Calu3 (cell line): ENCODE measurements at regions not wholly inside any gene's neighbourhood (a gene's known extent, or its start where the extent isn't known, plus 50 kb on each side); places are given as distances from the start of the nearest gene placed in this dataset.

Experiments used
- BruUV-seq: library from RNA; stranded (reverse); fragments of 400-500 nt; replicated peaks from 2 replicates; lab custom pipeline; 2021; lab: Mats Ljungman, UMichigan
- CTCF ChIA-PET: fragments of 300-600 bp; sonication (Branson Sonifier 250); formaldehyde crosslinking; loops from one replicate; lab custom pipeline; 2022; ENCODE audit warnings: antibody characterized with exemption; lab: Charles Lee
- DNase-seq: peaks from one replicate; pipeline ENCODE4 v3.0.0; 2022
- H3K27ac Mint-ChIP-seq: one replicate; pipeline ENCODE4 v1.8.0; 2022; ENCODE audit warnings: mixed read lengths; ENCODE audit not compliant: unreplicated experiment
- H3K27me3 Mint-ChIP-seq: one replicate; pipeline ENCODE4 v1.8.0; 2022; ENCODE audit warnings: mixed read lengths; ENCODE audit not compliant: unreplicated experiment
- H3K36me3 Mint-ChIP-seq: one replicate; pipeline ENCODE4 v1.8.0; 2022; ENCODE audit warnings: mild to moderate bottlenecking, moderate library complexity, mixed read lengths; ENCODE audit not compliant: insufficient read depth, unreplicated experiment
- H3K4me1 Mint-ChIP-seq: one replicate; pipeline ENCODE4 v1.8.0; 2022; ENCODE audit warnings: mild to moderate bottlenecking, low read depth, mixed read lengths; ENCODE audit not compliant: unreplicated experiment
- H3K4me3 Mint-ChIP-seq: one replicate; pipeline ENCODE4 v1.8.0; 2022; ENCODE audit warnings: mild to moderate bottlenecking, low read depth, moderate library complexity, mixed read lengths; ENCODE audit not compliant: unreplicated experiment
- H3K9me3 Mint-ChIP-seq: one replicate; pipeline ENCODE4 v1.8.0; 2022; ENCODE audit warnings: low read depth, mixed read lengths; ENCODE audit not compliant: unreplicated experiment
- intact Hi-C: fragments of 100-400 bp; cut with micrococcal nuclease; formaldehyde crosslinking; loops from one replicate; pipeline ENCODE4 v1.10.0; 2022; ENCODE audit not compliant: unreplicated experiment
- TF ChIP-seq, protein P1 (sequence below): fragments of 200-600 bp; IDR thresholded peaks from one replicate; pipeline ENCODE4 v1.8.0; 2022; ENCODE audit warnings: antibody characterized with exemption; ENCODE audit not compliant: unreplicated experiment

DNA sequence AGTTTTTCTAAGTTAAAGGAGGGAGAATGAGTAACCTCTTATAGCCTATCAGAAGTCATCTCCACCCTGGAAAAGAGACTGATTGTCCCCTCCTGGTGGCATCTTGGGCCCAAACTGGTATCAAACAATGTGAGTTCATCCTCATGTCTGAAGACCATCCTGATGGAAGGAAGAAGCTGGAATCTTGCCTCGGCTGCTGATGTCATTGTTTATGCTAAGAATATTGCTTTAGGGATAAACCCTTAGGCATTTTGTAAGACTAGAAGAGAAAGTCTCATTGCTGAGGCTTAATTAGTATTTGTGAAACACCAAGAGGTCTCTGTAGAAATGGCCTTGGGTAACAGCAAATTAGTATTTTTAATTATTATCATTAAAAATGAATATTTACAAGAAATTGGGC lies 65.7 kb upstream of the KCNN2 start:
- no peaks in the 10 kb centered on the region for H3K4me1 Mint-ChIP-seq

DNA sequence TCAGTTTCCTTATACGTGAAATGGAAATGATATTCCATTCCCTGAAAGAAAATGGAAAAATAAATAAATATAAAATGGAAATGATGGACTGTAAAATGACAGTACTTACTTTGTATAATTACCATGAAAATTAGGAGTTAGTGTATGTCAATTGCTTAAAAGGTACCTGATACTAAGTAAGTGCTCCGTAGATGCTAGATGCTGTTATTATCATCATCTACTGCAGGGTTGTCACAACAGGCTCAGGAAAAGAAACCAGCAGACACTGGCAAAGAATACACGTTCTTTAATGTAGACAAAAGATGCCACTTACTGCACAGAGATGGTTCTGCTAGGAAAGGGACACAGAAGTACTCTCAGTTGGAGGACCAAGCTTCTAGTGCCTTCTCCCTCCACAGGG lies 64.0 kb upstream of the KCNN2 start:
- no TSS peak for BruUV-seq
- Mint-ChIP-seq H3K4me1 (no peaks in the 10 kb centered on the region), H3K4me3 (no peak overlapping the region), H3K27ac (no peak overlapping the region), H3K36me3 (peaks cover 4% of the 10 kb centered on the region), H3K9me3 (peaks cover 2% of the 10 kb centered on the region), H3K27me3 (peaks cover 35% of the 10 kb centered on the region)
- CTCF ChIA-PET: no interaction called here
- TF ChIP-seq, protein P1, sequence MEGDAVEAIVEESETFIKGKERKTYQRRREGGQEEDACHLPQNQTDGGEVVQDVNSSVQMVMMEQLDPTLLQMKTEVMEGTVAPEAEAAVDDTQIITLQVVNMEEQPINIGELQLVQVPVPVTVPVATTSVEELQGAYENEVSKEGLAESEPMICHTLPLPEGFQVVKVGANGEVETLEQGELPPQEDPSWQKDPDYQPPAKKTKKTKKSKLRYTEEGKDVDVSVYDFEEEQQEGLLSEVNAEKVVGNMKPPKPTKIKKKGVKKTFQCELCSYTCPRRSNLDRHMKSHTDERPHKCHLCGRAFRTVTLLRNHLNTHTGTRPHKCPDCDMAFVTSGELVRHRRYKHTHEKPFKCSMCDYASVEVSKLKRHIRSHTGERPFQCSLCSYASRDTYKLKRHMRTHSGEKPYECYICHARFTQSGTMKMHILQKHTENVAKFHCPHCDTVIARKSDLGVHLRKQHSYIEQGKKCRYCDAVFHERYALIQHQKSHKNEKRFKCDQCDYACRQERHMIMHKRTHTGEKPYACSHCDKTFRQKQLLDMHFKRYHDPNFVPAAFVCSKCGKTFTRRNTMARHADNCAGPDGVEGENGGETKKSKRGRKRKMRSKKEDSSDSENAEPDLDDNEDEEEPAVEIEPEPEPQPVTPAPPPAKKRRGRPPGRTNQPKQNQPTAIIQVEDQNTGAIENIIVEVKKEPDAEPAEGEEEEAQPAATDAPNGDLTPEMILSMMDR: no peak
- intact Hi-C loops: no loop called here
- DNase-seq: no peak

More for the DNA sequence above, 65.7 kb upstream of the KCNN2 start:
- BruUV-seq: no TSS peak
- CTCF ChIA-PET: no interaction called here
- Mint-ChIP-seq H3K27me3 (peaks cover 22% of the 10 kb centered on the region), H3K27ac (no peak overlapping the region), H3K36me3 (peaks cover 4% of the 10 kb centered on the region), H3K4me3 (no peak overlapping the region), H3K9me3 (peaks cover 2% of the 10 kb centered on the region)
- intact Hi-C loops: no loop called here
- no peak for DNase-seq
- TF ChIP-seq, protein P1: no peak

DNA sequence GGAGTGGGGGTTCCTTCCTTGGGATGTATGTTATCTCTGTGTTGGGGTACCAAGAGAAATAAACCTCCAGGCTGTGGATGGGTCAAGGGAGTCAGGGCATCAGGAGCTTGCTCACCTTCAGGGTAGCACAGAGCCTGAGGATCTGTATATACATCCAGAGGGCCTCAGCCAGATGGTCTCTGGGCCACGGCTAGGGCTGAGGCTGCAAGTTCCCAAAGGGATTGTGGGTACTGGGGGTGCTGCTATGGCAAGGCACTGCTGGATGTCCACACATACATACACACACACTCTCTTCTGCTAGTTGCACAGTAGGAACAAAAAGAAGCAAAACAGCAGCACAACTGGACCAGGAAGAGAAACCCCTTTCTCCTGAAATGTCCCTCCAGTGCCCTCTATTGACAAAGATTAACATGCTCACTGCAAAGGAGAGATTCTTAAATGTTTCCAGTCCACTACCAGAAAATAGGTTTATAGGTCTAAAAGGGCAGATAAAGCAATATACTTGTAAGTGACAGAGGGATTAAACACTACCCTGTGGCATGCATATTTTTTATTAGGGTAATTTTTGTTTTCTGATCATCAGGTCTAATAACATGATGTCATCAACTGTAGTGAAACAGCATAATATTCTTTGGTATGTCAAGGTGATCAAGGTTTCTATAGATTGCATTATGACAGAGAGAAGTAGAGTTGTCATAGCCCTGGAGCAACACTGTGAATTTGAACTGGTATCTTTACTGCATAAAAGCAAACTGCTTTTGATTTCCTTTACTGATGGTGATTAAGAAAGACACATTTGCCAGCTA lies 56.3 kb upstream of the KCNN2 start:
- TF ChIP-seq, protein P1: peak; percentile 38
- intact Hi-C loops: loop anchor here (1.0 to 5.0 kb wide), 4 partner anchors 142 to 693 kb away; no protein-coding TSS in a partner anchor
- CTCF ChIA-PET: interaction anchor here (0.7 to 1.3 kb wide), 2 partner anchors 14 to 81 kb away, joined by 3 read pairs; no protein-coding TSS in a partner anchor
- Mint-ChIP-seq H3K4me1 (no peaks in the 10 kb centered on the region), H3K36me3 (no peaks in the 10 kb centered on the region), H3K9me3 (no peaks in the 10 kb centered on the region), H3K27me3 (peaks cover 14% of the 10 kb centered on the region), H3K4me3 (no peak overlapping the region), H3K27ac (no peak overlapping the region)
- no TSS peak for BruUV-seq
- peak; percentile 17 for DNase-seq

DNA sequence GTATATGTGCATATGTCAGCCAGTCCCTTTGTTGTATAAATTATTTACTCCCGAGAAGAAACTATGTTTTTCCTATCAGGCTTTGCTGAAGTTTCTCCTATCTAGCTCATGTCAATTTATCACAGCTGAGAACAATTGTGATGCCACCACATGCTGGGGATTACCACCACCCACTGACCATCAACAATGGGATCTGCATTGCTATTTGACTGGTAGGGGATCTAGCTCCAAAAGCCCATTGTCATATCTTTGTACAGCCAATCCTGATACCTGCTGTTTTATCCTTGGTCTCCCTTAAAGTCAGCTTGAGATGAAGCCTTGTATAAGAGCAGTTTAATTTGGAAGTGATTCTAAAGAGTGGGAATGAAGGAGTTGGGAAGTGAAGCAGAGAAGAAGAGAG lies 53.9 kb upstream of the KCNN2 start:
- intact Hi-C loops: loop anchor here (5.0 kb wide), 2 partner anchors 139 to 696 kb away; no protein-coding TSS in a partner anchor
- no peaks in the 10 kb centered on the region for H3K36me3 Mint-ChIP-seq
- H3K9me3 Mint-ChIP-seq: no peaks in the 10 kb centered on the region
- H3K4me1 Mint-ChIP-seq: no peaks in the 10 kb centered on the region
- CTCF ChIA-PET: no interaction called here
- no peak overlapping the region for H3K27ac Mint-ChIP-seq
- BruUV-seq: no TSS peak
- DNase-seq: no peak
- H3K4me3 Mint-ChIP-seq: no peak overlapping the region
- H3K27me3 Mint-ChIP-seq: peaks cover under 1% of the 10 kb centered on the region
- TF ChIP-seq, protein P1: no peak
